Keratinocyte (primary cell): ENCODE measurements at regions not wholly inside any gene's neighbourhood (a gene's known extent, or its start where the extent isn't known, plus 50 kb on each side); places are given as distances from the start of the nearest gene placed in this dataset.
"Not testable (repeated sequence)": the region's sequence is repeated elsewhere in the genome, so short reads cannot be mapped to it uniquely, and the experiment has no call there.

ENCODE experiments used
- DNase-seq: peaks from one replicate; pipeline ENCODE4 v3.0.0-alpha.2; 2011; ENCODE audit warnings: low read depth, missing footprints, low spot score
- FAIRE-seq: peaks from 2 replicates; lab custom pipeline; 2011; peaks lifted over from hg19 to GRCh38; lab: Jason Lieb, UNC
- H2AFZ ChIP-seq: 2 replicates; pipeline ENCODE4 v1.6.0; 2012; ENCODE audit warnings: low read length, control low read depth, inconsistent platforms; ENCODE audit not compliant: control insufficient read depth
- H3K27ac ChIP-seq: 2 replicates; pipeline ENCODE4 v1.5.1; 2011; ENCODE audit warnings: low read length; ENCODE audit not compliant: control insufficient read depth, insufficient read depth
- H3K27me3 ChIP-seq: 3 replicates; pipeline ENCODE4 v1.6.0; 2011; ENCODE audit warnings: low read length; ENCODE audit not compliant: control insufficient read depth, insufficient read depth; ENCODE audit errors: extremely low read depth
- H3K36me3 ChIP-seq, 2 experiments: 2 replicates in 1 of 2; 3 replicates in 1 of 2; pipeline ENCODE4 v1.5.1; 2011; ENCODE audit warnings: low read length in 2 of 2, mild to moderate bottlenecking in 1 of 2; ENCODE audit not compliant: control insufficient read depth in 2 of 2, insufficient read depth in 2 of 2; ENCODE audit errors: extremely low read depth in 1 of 2
- H3K4me1 ChIP-seq: 3 replicates; pipeline ENCODE4 v1.5.1; 2011; ENCODE audit warnings: low read length; ENCODE audit not compliant: control insufficient read depth, insufficient read depth; ENCODE audit errors: extremely low read depth
- H3K4me2 ChIP-seq: 3 replicates; pipeline ENCODE4 v1.6.0; 2011; ENCODE audit warnings: low read depth, low read length; ENCODE audit not compliant: control insufficient read depth, insufficient read depth; ENCODE audit errors: extremely low read depth
- H3K4me3 ChIP-seq, 3 experiments: fragments of 200-600 bp in 1 of 3; sonication (generic) in 1 of 3; 2 replicates in 2 of 3; 3 replicates in 1 of 3; pipeline ENCODE4 v1.5.1; 2011 to 2016; ENCODE audit warnings: low read length in 3 of 3, mild to moderate bottlenecking in 3 of 3, control low read depth in 2 of 3, inconsistent platforms in 1 of 3, low read depth in 1 of 3, mixed read lengths in 1 of 3, mixed run types in 1 of 3, moderate library complexity in 1 of 3; ENCODE audit not compliant: control insufficient read depth in 2 of 3, insufficient read depth in 2 of 3; ENCODE audit errors: extremely low read depth in 1 of 3
- H3K79me2 ChIP-seq: 2 replicates; pipeline ENCODE4 v1.6.0; 2012; ENCODE audit warnings: low read length; ENCODE audit not compliant: control insufficient read depth, insufficient read depth
- H3K9ac ChIP-seq: 3 replicates; pipeline ENCODE4 v1.6.0; 2011; ENCODE audit warnings: low read length; ENCODE audit not compliant: control insufficient read depth, insufficient read depth; ENCODE audit errors: extremely low read depth
- H3K9me1 ChIP-seq: 3 replicates; pipeline ENCODE4 v1.6.0; 2011; ENCODE audit warnings: low read length; ENCODE audit not compliant: control insufficient read depth, insufficient read depth; ENCODE audit errors: extremely low read depth
- H3K9me3 ChIP-seq: 2 replicates; pipeline ENCODE4 v1.5.1; 2012; ENCODE audit warnings: low read depth, low read length; ENCODE audit not compliant: control insufficient read depth
- H4K20me1 ChIP-seq: 3 replicates; pipeline ENCODE4 v1.6.0; 2011; ENCODE audit warnings: low read length; ENCODE audit not compliant: control insufficient read depth, insufficient read depth; ENCODE audit errors: extremely low read depth
- EZH2 ChIP-seq: IDR thresholded peaks from one replicate; pipeline ENCODE4 v1.6.1; 2012; ENCODE audit warnings: inconsistent platforms, mild to moderate bottlenecking, low read length, moderate library complexity
- dilution Hi-C: fragments of 300-500 bp; cut with MboI; formaldehyde crosslinking; loops from one replicate; pipeline ENCODE4 v1.7.0; 2020; ENCODE audit warnings: low sequenced_read_pairs; ENCODE audit not compliant: extremely low pct_ligation_motif_present
- TF ChIP-seq, protein P1 (sequence below), 3 experiments: IDR thresholded peaks in 1 of 3; conservative IDR thresholded peaks in 1 of 3; optimal IDR thresholded peaks in 1 of 3; 2 replicates in 2 of 3; 3 replicates in 1 of 3; pipeline versions ENCODE3 to v1.5.1; 2011; ENCODE audit warnings: low read length in 3 of 3, mild to moderate bottlenecking in 3 of 3, moderate library complexity in 2 of 3, control low read depth in 1 of 3, inconsistent platforms in 1 of 3; ENCODE audit not compliant: insufficient read depth in 2 of 3; ENCODE audit errors: extremely low read depth in 1 of 3

DNA sequence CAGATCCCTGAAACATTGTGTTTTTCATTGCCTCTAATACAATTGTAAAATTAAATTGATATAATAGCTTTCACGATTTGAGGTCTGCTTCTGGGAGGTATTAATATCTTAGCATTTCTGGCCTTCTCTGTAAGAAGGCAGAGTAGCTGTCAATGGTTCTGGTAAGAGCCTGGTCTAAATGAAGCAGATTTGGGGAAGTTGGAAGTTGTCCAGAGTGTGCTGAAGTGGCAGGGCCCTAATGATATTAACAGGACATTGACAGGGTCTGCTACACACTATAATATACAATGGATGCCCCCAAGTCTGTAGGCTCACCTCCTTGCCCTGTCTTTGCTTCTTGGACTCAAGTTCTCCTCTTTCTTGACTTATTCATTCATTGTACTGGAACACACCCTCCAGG, 99.5 kb downstream of the C4BPA start:
- H3K27ac ChIP-seq = no peak overlapping the region
- H3K27me3 ChIP-seq = no peaks in the 10 kb centered on the region
- H2AFZ ChIP-seq = no peak overlapping the region
- dilution Hi-C loops = no loop called here
- no peaks in the 10 kb centered on the region for H4K20me1 ChIP-seq
- DNase-seq (no peak), FAIRE-seq (no peak)
- no peak overlapping the region for H3K4me2 ChIP-seq
- no peak overlapping the region for H3K4me3 ChIP-seq
- no peaks in the 10 kb centered on the region for H3K36me3 ChIP-seq
- no peaks in the 10 kb centered on the region for H3K79me2 ChIP-seq
- H3K9ac ChIP-seq = no peak overlapping the region
- H3K4me1 ChIP-seq = no peaks in the 10 kb centered on the region
- no peak for TF ChIP-seq EZH2
- TF ChIP-seq, protein P1, sequence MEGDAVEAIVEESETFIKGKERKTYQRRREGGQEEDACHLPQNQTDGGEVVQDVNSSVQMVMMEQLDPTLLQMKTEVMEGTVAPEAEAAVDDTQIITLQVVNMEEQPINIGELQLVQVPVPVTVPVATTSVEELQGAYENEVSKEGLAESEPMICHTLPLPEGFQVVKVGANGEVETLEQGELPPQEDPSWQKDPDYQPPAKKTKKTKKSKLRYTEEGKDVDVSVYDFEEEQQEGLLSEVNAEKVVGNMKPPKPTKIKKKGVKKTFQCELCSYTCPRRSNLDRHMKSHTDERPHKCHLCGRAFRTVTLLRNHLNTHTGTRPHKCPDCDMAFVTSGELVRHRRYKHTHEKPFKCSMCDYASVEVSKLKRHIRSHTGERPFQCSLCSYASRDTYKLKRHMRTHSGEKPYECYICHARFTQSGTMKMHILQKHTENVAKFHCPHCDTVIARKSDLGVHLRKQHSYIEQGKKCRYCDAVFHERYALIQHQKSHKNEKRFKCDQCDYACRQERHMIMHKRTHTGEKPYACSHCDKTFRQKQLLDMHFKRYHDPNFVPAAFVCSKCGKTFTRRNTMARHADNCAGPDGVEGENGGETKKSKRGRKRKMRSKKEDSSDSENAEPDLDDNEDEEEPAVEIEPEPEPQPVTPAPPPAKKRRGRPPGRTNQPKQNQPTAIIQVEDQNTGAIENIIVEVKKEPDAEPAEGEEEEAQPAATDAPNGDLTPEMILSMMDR (optimal IDR thresholded peaks at IDR 0.05 in 1 of 3, IDR thresholded peaks at IDR 0.05 in 1 of 3, conservative IDR thresholded peaks at IDR 0.05 in 1 of 3; ENCODE audit: extremely low read depth in 1 of 3, insufficient read depth in 2 of 3, low read length in 3 of 3) = no peak
- no peaks in the 10 kb centered on the region for H3K9me1 ChIP-seq
- no peaks in the 10 kb centered on the region for H3K9me3 ChIP-seq

DNA sequence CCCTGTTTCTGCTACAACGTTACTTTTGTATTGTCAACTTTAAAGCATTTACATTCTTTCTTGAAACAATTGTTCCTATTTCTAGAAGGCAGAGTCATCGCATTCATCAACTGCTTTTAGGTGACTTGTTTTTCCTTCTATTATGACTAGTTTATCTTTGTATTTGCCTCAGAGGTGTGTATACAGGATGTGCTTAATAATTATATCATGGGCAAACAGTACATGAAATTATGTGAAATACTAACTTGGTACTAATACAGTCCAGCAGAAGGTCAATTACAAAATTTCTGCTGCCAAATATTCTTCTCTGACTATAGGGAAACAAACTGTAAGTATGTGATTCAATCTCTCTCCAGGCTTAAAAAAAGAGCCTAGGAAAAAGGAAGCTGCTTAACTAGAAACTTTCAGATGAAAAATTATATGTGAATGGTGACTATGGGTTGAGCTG, 101.6 kb downstream of the C4BPA start:
- Histone ChIP-seq H3K9me3 (no peaks in the 10 kb centered on the region), H3K9me1 (no peaks in the 10 kb centered on the region), H3K27ac (no peak overlapping the region), H3K4me2 (no peak overlapping the region), H3K4me3 (no peak overlapping the region), H4K20me1 (no peaks in the 10 kb centered on the region), H3K4me1 (no peaks in the 10 kb centered on the region), H3K9ac (no peak overlapping the region), H3K79me2 (no peaks in the 10 kb centered on the region), H3K27me3 (no peaks in the 10 kb centered on the region), H2AFZ (no peak overlapping the region), H3K36me3 (no peaks in the 10 kb centered on the region)
- DNase-seq (no peak), FAIRE-seq (no peak)
- dilution Hi-C loops = no loop called here
- TF ChIP-seq, protein P1 (optimal IDR thresholded peaks at IDR 0.05 in 1 of 3, IDR thresholded peaks at IDR 0.05 in 1 of 3, conservative IDR thresholded peaks at IDR 0.05 in 1 of 3; ENCODE audit: extremely low read depth in 1 of 3, insufficient read depth in 2 of 3, low read length in 3 of 3) = no peak
- no peak for TF ChIP-seq EZH2

DNA sequence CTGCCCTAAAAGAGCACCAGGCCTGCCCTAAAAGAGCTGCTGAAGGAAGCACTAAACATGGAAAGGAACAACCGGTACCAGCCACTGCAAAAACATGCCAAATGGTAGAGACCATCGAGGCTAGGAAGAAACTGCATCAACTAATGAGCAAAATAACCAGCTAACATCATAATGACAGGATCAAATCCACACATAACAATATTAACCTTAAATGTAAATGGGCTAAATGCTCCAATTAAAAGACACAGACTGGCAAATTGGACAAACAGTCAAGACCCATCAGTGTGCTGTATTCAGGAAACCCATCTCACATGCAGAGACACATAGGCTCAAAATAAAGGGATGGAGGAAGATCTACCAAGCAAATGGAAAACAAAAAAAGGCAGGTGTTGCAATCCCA, 104.7 kb downstream of the C4BPA start:
- H3K27me3 ChIP-seq, H3K9me1 ChIP-seq, H3K9me3 ChIP-seq, H3K36me3 ChIP-seq, dilution Hi-C loops, H3K4me1 ChIP-seq, FAIRE-seq, DNase-seq, H2AFZ ChIP-seq, H3K9ac ChIP-seq, H3K4me3 ChIP-seq, H3K79me2 ChIP-seq, H3K4me2 ChIP-seq, H3K27ac ChIP-seq, H4K20me1 ChIP-seq: not testable (repeated sequence)
